Ascending aorta (tissue), 2 donors: ENCODE measurements at regions not wholly inside any gene's neighbourhood (a gene's known extent, or its start where the extent isn't known, plus 50 kb on each side); places are given as distances from the start of the nearest gene placed in this dataset.

ENCODE experiments used
- DNase-seq, 2 donors: peaks; one replicate each; pipeline ENCODE4 v3.0.0-alpha.2; 2019; ENCODE audit warnings: low spot score in 2 of 2
- H3K27ac ChIP-seq, 2 donors: fragments of 200-600 bp; sonication (generic); one replicate each; pipeline ENCODE4 v1.5.1; 2016 to 2017; ENCODE audit warnings: mild to moderate bottlenecking in 1 of 2
- H3K27me3 ChIP-seq: fragments of 200-600 bp; sonication (generic); one replicate; pipeline ENCODE4 v1.5.1; 2017
- H3K36me3 ChIP-seq, 2 donors: fragments of 200-600 bp; sonication (generic); one replicate each; pipeline ENCODE4 v1.5.1; 2016
- H3K4me1 ChIP-seq, 2 donors: fragments of 200-600 bp; sonication (generic); one replicate each; pipeline ENCODE4 v1.5.1; 2016 to 2017; ENCODE audit warnings: mild to moderate bottlenecking in 1 of 2
- H3K4me3 ChIP-seq, 2 donors: fragments of 200-600 bp; sonication (generic); one replicate each; pipeline ENCODE4 v1.5.1; 2016 to 2017; ENCODE audit warnings: mild to moderate bottlenecking in 1 of 2
- H3K9me3 ChIP-seq, 2 donors: fragments of 200-600 bp; sonication (generic); one replicate each; pipeline ENCODE4 v1.5.1; 2016
- CTCF ChIP-seq, 3 experiments: fragments of 200-600 bp in 2 of 3; fragments of 450-650 bp in 1 of 3; sonication (generic) in 2 of 3; IDR thresholded peaks; one replicate each; pipeline ENCODE4 v1.5.1; 2016 to 2019; ENCODE audit warnings: antibody characterized with exemption in 3 of 3, mild to moderate bottlenecking in 1 of 3, moderate library complexity in 1 of 3
- intact Hi-C: fragments of 100-400 bp; cut with DNase I; formaldehyde crosslinking; loops from one replicate; pipeline ENCODE4 v1.15.1; 2023

DNA sequence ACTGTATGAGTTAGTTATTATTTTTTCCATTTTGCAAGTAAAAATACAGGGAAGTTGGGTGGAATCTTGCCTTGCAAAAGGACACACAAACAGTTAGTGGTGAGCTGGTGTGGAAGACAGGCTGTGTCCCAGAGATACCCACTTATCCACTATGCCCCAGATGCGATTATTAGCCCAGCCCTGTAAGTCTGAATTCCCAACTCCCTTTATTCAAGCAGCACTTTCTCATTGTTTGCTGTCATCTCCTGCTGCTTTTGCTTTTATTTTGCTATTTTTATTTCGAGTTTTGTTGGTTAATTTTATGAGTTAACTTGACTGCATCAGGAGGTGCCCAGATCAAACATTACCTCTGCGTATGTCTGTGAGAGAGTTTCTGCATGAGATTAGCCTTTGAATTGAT lies 239.4 kb downstream of the DOK5 start:
- intact Hi-C loops: no loop called here

DNA sequence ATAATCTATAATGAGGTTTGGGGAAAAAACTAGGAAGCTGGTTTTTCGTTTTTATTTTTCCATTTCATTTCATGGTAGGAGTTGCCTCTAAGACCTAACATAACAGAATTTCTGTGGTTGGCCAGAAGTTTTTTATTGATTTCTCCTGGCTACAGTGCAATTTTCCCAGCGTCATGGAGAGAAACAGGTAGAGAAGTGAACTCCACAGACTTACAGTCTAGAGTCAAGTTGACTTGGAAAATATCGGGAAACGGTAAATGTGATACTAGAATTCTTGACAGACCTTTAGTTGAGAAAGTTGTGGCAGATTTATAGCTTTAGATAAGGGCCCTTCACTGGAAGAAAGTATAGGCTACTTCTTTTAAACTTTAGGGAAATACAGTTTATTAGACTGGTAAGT lies 238.3 kb downstream of the DOK5 start:
- DNase-seq: no peak
- no peaks in the 10 kb centered on the region for H3K9me3 ChIP-seq
- H3K27me3 ChIP-seq: no peaks in the 10 kb centered on the region
- H3K4me3 ChIP-seq: no peak overlapping the region
- no peak for TF ChIP-seq CTCF (IDR thresholded peaks at IDR 0.05)
- H3K27ac ChIP-seq: no peak overlapping the region
- intact Hi-C loops: no loop called here
- no peaks in the 10 kb centered on the region for H3K4me1 ChIP-seq
- no peaks in the 10 kb centered on the region for H3K36me3 ChIP-seq

More for the DNA sequence above, 239.4 kb downstream of the DOK5 start:
- H3K4me1 ChIP-seq: no peaks in the 10 kb centered on the region
- H3K9me3 ChIP-seq: no peaks in the 10 kb centered on the region
- no peak for TF ChIP-seq CTCF (IDR thresholded peaks at IDR 0.05)
- H3K36me3 ChIP-seq: no peaks in the 10 kb centered on the region
- H3K27me3 ChIP-seq: no peaks in the 10 kb centered on the region
- no peak overlapping the region for H3K27ac ChIP-seq
- H3K4me3 ChIP-seq: no peak overlapping the region
- no peak for DNase-seq

DNA sequence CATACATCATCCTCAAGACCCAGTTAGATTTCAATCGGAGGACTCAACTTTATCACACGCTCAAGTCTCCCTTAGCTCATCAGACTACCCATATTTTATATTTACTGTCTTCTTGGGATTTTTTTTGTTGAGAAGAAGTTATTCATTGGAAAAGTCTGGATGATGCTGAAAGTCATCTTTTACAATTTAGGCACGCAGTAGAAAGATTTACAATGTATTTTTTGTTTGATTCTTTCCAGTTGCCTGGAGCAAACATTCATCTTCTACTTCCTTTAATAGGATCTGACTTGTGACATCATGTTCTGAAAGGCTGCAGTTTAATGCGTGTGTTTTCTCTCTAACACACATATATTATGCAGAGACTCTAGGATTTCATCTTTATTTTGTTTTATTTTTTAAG lies 235.7 kb downstream of the DOK5 start:
- DNase-seq: no peak
- no peaks in the 10 kb centered on the region for H3K27me3 ChIP-seq
- H3K36me3 ChIP-seq: no peaks in the 10 kb centered on the region
- intact Hi-C loops: no loop called here
- H3K4me3 ChIP-seq: no peak overlapping the region
- H3K4me1 ChIP-seq: no peaks in the 10 kb centered on the region
- no peak overlapping the region for H3K27ac ChIP-seq
- no peak for TF ChIP-seq CTCF (IDR thresholded peaks at IDR 0.05)
- no peaks in the 10 kb centered on the region for H3K9me3 ChIP-seq

DNA sequence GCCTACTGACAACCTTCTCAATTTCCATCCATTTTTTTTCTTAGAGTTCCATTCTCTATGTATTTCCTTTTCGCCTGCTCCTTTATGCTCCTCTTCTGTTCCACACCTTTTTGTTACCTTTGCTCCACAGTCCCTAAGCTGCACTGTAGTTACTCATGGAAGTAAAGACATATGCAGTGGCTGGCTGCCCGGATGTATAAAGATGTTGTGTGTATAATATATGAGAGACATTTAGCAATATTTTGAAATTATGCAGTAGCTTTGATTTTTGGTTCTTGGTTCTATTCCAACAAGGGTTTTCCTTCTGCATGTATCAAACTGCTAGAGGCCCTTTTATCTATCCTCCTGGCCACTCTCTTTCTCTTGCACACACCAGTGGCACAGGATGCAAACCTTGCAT lies 234.9 kb downstream of the DOK5 start:
- H3K36me3 ChIP-seq: no peaks in the 10 kb centered on the region
- H3K27me3 ChIP-seq: no peaks in the 10 kb centered on the region
- no peak overlapping the region for H3K27ac ChIP-seq
- no peak for DNase-seq
- H3K9me3 ChIP-seq: no peaks in the 10 kb centered on the region
- intact Hi-C loops: no loop called here
- H3K4me1 ChIP-seq: no peaks in the 10 kb centered on the region
- TF ChIP-seq CTCF (IDR thresholded peaks at IDR 0.05): no peak
- no peak overlapping the region for H3K4me3 ChIP-seq

DNA sequence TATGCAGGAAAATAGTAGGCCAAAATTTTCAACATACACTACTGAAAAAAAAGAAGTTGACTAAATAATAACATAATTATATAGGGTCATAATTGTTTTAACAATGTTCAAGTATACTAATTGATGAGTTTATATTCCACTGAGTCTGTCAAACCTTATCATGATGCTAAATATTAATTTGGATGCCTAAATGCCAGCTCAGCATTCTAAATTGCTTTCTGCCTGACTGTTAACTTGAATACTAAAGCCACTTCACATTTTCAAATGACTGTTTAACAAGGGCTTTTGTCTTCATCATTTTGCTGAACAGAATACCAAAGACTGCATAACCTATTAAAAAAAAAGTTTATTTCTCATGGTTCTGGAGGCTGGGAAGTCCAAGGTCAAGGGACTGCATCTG lies 232.8 kb downstream of the DOK5 start:
- no peak for DNase-seq
- no peak for TF ChIP-seq CTCF (IDR thresholded peaks at IDR 0.05)

DNA sequence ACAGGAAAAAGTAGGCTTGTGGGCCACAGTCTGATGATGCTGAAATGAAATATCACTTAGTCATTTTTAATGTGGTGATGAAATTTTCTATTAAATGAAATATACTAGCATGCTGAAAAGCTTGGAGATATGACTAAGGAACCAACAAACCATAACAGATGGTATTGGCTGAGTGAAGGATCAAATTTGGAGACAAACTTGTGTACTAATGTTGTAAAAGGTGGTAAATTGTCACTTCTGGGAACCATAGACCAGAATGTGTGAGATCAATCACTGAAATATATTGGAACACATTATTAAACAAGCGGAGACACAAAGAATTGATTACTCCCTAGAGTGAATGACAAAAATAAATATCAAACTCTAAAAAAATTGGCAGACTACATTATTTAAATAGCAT lies 232.4 kb downstream of the DOK5 start:
- no peak for TF ChIP-seq CTCF (IDR thresholded peaks at IDR 0.05)

More for the DNA sequence above, 232.8 kb downstream of the DOK5 start:
- H3K9me3 ChIP-seq: no peaks in the 10 kb centered on the region
- H3K27me3 ChIP-seq: no peaks in the 10 kb centered on the region
- intact Hi-C loops: no loop called here
- no peaks in the 10 kb centered on the region for H3K4me1 ChIP-seq
- H3K27ac ChIP-seq: no peak overlapping the region
- H3K36me3 ChIP-seq: no peaks in the 10 kb centered on the region
- H3K4me3 ChIP-seq: no peak overlapping the region

More for the DNA sequence above, 232.4 kb downstream of the DOK5 start:
- no peak overlapping the region for H3K4me3 ChIP-seq
- H3K4me1 ChIP-seq: no peaks in the 10 kb centered on the region
- H3K9me3 ChIP-seq: no peaks in the 10 kb centered on the region
- intact Hi-C loops: no loop called here
- DNase-seq: no peak
- H3K27ac ChIP-seq: no peak overlapping the region
- no peaks in the 10 kb centered on the region for H3K27me3 ChIP-seq
- H3K36me3 ChIP-seq: no peaks in the 10 kb centered on the region
